Jurkat, Clone E6-1 (cell line): ENCODE measurements at regions not wholly inside any gene's neighbourhood (a gene's known extent, or its start where the extent isn't known, plus 50 kb on each side); places are given as distances from the start of the nearest gene placed in this dataset.

Source experiments
- DNase-seq: peaks from one replicate; pipeline ENCODE4 v3.0.0-alpha.2; 2011; ENCODE audit warnings: low read depth, low spot score
- H3K4me3 ChIP-seq: 2 replicates; pipeline ENCODE4 v1.5.1; 2011; ENCODE audit warnings: mild to moderate bottlenecking, low read length, control low read depth, moderate library complexity

GRCh38 chr4:10753336-10753735 lies 68.8 kb upstream of the CLNK start:
- DNase-seq, result no peak
- no peak overlapping the region for H3K4me3 ChIP-seq

DNA sequence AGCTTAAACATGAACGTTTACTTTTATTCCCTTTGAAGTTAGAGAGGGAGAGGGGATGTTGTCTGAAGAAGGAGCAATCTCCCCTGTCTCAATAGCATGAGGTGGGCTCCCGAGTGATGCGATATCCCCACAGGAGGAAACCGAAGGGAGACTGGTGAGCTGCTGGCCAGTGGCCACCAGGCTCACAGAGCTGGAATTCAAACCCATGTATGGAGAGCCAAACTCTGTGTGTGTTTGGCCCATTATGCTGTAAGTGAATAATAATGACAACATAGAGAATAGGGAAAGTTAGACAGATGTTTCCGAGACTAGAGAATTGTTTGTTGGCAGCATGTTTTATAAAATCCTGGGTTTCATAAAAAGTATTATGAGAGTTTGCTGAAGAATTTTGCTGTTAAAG lies 66.1 kb upstream of the CLNK start:
- no peak overlapping the region for H3K4me3 ChIP-seq
- no peak for DNase-seq

DNA sequence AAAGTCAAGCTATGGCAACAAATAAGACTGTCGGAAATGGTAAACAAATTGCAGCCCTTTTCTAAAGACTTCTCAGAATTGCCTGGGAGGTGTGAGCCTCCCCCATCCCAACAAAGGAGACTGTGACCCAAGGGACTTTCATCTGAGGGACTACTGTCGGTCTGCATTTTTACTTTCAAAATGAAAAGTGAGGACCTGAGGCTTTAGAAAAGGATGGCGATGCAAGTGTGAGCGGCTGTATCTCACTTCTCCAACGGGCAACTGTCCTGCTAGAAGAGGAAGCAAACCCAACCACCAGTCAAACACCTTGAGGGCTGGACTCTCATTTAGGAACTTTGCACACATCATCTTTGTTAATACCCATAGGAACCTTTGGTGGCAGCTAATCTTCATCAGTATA lies 62.6 kb upstream of the CLNK start:
- no peak overlapping the region for H3K4me3 ChIP-seq
- DNase-seq, result no peak

GRCh38 chr4:10746371-10747171 lies 62.0 kb upstream of the CLNK start:
- DNase-seq, result no peak
- no peak overlapping the region for H3K4me3 ChIP-seq

GRCh38 chr4:10743357-10743756 lies 58.8 kb upstream of the CLNK start:
- DNase-seq, result no peak

GRCh38 chr4:10741961-10742699 lies 57.6 kb upstream of the CLNK start:
- H3K4me3 ChIP-seq, result no peak overlapping the region
- DNase-seq, result no peak

More at GRCh38 chr4:10743357-10743756, 58.8 kb upstream of the CLNK start:
- no peak overlapping the region for H3K4me3 ChIP-seq

- H3K4me3 ChIP-seq, result no peak overlapping the region
- no peak for DNase-seq
Observed at GRCh38 chr4:10740891-10741620, 56.5 kb upstream of the CLNK start.

DNA sequence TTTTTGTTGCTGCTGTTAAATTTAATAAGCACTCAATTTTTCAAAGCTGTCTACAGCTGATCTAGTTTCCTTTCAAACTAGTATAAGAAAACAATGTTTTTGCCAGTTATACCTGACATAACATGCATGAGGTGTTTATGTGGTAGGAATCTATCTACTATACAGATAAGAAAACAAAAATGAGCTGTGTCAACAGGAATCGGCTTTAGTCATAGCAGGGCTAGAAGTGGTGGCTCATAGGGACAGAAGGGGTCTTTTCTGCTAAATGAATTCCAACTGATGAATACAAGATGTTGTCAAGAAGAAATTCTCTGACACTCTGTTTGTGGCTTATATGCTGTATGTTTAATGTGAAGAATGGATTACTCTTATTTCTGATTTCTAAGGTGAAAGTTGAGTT lies 55.7 kb upstream of the CLNK start:
- H3K4me3 ChIP-seq, result no peak overlapping the region
- DNase-seq, result no peak

DNA sequence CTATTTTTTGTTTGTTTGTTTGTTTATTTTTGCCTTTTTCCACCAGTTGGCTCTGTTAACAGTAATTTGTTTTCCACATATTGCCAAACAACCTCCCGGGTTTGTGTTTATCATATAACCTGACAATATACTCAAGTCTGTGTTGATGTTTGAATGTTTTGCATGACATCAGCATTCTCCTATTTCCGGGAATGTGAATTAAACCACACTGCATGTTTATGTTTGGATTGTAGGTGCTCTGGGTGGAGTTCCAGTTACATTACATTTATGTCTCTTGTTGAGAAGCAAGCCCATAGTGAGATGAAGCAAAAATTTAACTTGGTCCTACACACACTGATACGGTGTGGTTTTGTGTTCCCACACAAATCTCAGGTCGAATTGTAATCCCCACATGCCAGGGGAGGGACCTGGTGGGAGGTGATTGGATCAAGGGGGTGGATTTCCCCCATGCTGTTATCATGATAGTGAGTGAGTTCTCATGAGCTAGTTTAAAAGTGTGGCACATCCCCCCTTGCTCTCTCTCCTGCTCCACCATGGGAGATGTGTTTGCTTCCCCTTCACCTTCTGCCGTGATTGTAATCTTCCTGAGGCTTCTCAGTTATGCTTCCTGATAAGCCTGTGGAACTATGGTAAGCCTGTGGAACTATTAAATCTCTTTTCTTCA lies 54.4 kb upstream of the CLNK start:
- DNase-seq, result no peak
- no peak overlapping the region for H3K4me3 ChIP-seq

DNA sequence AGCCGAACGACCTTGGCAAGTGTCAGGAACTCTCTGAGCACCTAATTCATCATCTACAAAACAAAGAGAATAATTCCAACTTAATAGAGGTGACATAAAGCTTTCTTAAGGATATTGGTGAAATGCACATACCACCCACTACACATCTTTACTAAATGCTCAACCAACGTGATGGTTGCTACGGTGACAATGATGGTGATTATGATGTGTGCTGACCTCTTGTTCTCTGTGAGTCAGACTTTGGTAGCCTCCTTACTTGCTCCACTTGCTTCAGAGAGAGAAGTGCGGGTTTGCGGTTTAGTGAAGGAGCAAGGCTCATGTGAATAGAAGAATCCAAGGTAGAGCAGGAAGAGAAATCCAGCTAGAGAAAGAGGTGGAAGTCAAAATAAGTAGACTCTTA lies 52.8 kb upstream of the CLNK start:
- no peak overlapping the region for H3K4me3 ChIP-seq
- no peak for DNase-seq

DNA sequence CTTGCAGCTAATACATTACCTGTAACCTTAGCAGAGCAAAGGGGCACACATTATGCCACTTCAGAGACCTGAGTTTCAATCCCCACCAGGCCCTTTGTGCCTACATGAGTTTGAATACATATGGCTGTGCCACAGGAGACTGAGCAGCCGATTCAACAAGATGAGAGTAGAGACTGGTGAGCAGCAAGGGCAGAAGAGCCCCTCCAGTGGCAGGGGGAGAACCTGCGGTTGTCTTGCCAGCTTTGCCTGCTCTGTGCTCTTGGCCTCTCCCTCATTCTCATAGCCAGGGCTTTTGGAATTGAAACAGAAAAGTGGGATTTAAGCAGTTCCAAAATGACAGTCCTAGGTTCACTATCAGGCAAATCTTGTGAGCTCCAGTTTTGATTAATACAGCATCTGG lies 52.3 kb upstream of the CLNK start:
- no peak for DNase-seq
- no peak overlapping the region for H3K4me3 ChIP-seq

- no peak overlapping the region for H3K4me3 ChIP-seq
- DNase-seq, result no peak
Observed at GRCh38 chr4:10736266-10736665, 51.7 kb upstream of the CLNK start.

GRCh38 chr4:10734697-10735096 lies 50.1 kb upstream of the CLNK start:
- H3K4me3 ChIP-seq, result no peak overlapping the region
- no peak for DNase-seq
